DOHH2 (cell line): ENCODE measurements at regions not wholly inside any gene's neighbourhood (a gene's known extent, or its start where the extent isn't known, plus 50 kb on each side); places are given as distances from the start of the nearest gene placed in this dataset.
"Not testable (repeated sequence)": the region's sequence is repeated elsewhere in the genome, so short reads cannot be mapped to it uniquely, and the experiment has no call there.

Experiments used
- H3F3A ChIP-seq: fragments of 200-600 bp; sonication (generic), shearing (Covaris generic); 2 replicates; pipeline ENCODE4 v1.6.0; 2016; ENCODE audit warnings: antibody characterized with exemption, mild to moderate bottlenecking; ENCODE audit not compliant: control insufficient read depth, insufficient read depth
- H3K27ac ChIP-seq: fragments of 200-600 bp; sonication (generic); 2 replicates; pipeline ENCODE4 v1.5.1; 2014; ENCODE audit warnings: low read depth, mild to moderate bottlenecking, low read length, moderate library complexity
- H3K27me3 ChIP-seq: fragments of 200-600 bp; sonication (generic); 2 replicates; pipeline ENCODE4 v1.6.1; 2014; ENCODE audit warnings: mild to moderate bottlenecking, low read length, mixed read lengths; ENCODE audit not compliant: control insufficient read depth
- H3K36me3 ChIP-seq: fragments of 200-600 bp; sonication (generic); 2 replicates; pipeline ENCODE4 v1.6.1; 2014; ENCODE audit warnings: mild to moderate bottlenecking, low read length, moderate library complexity, mixed read lengths; ENCODE audit not compliant: control insufficient read depth
- H3K4me1 ChIP-seq: fragments of 200-600 bp; sonication (generic); 2 replicates; pipeline ENCODE4 v1.6.1; 2014; ENCODE audit warnings: mild to moderate bottlenecking, low read length, mixed read lengths; ENCODE audit not compliant: control insufficient read depth
- H3K4me2 ChIP-seq: fragments of 200-600 bp; sonication (generic); 2 replicates; pipeline ENCODE4 v1.6.0; 2014; ENCODE audit warnings: mild to moderate bottlenecking, low read length, moderate library complexity
- H3K4me3 ChIP-seq: fragments of 200-600 bp; sonication (generic); 2 replicates; pipeline ENCODE4 v1.5.1; 2014; ENCODE audit warnings: mild to moderate bottlenecking, low read length, mixed read lengths
- H3K79me2 ChIP-seq: fragments of 200-600 bp; sonication (generic); 2 replicates; pipeline ENCODE4 v1.6.1; 2014; ENCODE audit warnings: mild to moderate bottlenecking, low read length, mixed read lengths; ENCODE audit not compliant: control insufficient read depth
- H3K9me2 ChIP-seq: fragments of 200-600 bp; sonication (generic); replicated peaks from 2 replicates; pipeline ENCODE4 v1.6.1; 2014; ENCODE audit warnings: mild to moderate bottlenecking, low read length, mixed read lengths; ENCODE audit not compliant: control insufficient read depth
- H3K9me3 ChIP-seq: fragments of 200-600 bp; sonication (generic); 2 replicates; pipeline ENCODE4 v1.6.1; 2014; ENCODE audit warnings: antibody characterized with exemption, low read length, mixed read lengths; ENCODE audit not compliant: control insufficient read depth, insufficient read depth
- H4K20me1 ChIP-seq: fragments of 200-600 bp; sonication (generic); 2 replicates; pipeline ENCODE4 v1.6.0; 2014; ENCODE audit warnings: low read depth, mild to moderate bottlenecking, antibody characterized with exemption, low read length, moderate library complexity; ENCODE audit not compliant: control insufficient read depth, insufficient read depth
- CTCF ChIP-seq: fragments of 200-600 bp; sonication (generic); IDR thresholded peaks from one replicate; pipeline ENCODE4 v1.5.1; 2014; ENCODE audit warnings: antibody characterized with exemption, mild to moderate bottlenecking, low read depth, low read length; ENCODE audit not compliant: poor library complexity, severe bottlenecking
- EZH2phosphoT487 ChIP-seq: fragments of 200-600 bp; sonication (generic); IDR thresholded peaks from 2 replicates; pipeline ENCODE4 v1.6.1; 2017; ENCODE audit warnings: borderline replicate concordance, mild to moderate bottlenecking, antibody characterized with exemption, low read length, moderate library complexity, mixed read lengths

- no peaks in the 10 kb centered on the region for H3K9me2 ChIP-seq
- no peaks in the 10 kb centered on the region for H3K36me3 ChIP-seq
- TF ChIP-seq CTCF (no peak), EZH2phosphoT487 (no peak)
- no peaks in the 10 kb centered on the region for H3K4me1 ChIP-seq
- H3K4me2 ChIP-seq, result no peak overlapping the region
- H3K9me3 ChIP-seq, result no peaks in the 10 kb centered on the region
- no peaks in the 10 kb centered on the region; the same call in 1 of the 2 replicates for H3K27me3 ChIP-seq
- no peaks in the 10 kb centered on the region for H4K20me1 ChIP-seq
- H3K4me3 ChIP-seq, result no peak overlapping the region
- H3K27ac ChIP-seq, result no peak overlapping the region
- H3K79me2 ChIP-seq, result no peaks in the 10 kb centered on the region
- no peaks in the 10 kb centered on the region for H3F3A ChIP-seq
Measured at GRCh38 chr10:61257956-61258496, 195.2 kb downstream of the TMEM26 start.

GRCh38 chr10:61257136-61257535 lies 196.0 kb downstream of the TMEM26 start:
- H3K79me2 ChIP-seq, result no peaks in the 10 kb centered on the region
- no peaks in the 10 kb centered on the region for H3K9me2 ChIP-seq
- no peak overlapping the region for H3K4me3 ChIP-seq
- H3K4me1 ChIP-seq, result no peaks in the 10 kb centered on the region
- H3K4me2 ChIP-seq, result no peak overlapping the region
- no peaks in the 10 kb centered on the region for H3K36me3 ChIP-seq
- no peaks in the 10 kb centered on the region; the same call in 1 of the 2 replicates for H3K27me3 ChIP-seq
- H3K27ac ChIP-seq, result no peak overlapping the region
- H3K9me3 ChIP-seq, result no peaks in the 10 kb centered on the region
- TF ChIP-seq EZH2phosphoT487 (no peak), CTCF (no peak)
- no peaks in the 10 kb centered on the region for H4K20me1 ChIP-seq
- H3F3A ChIP-seq, result no peaks in the 10 kb centered on the region

- not testable (repeated sequence) for H3K4me3 ChIP-seq, H3K79me2 ChIP-seq, H3K4me2 ChIP-seq, H3K9me2 ChIP-seq, H3F3A ChIP-seq, H3K9me3 ChIP-seq, H3K4me1 ChIP-seq, H3K27me3 ChIP-seq, H3K36me3 ChIP-seq, H3K27ac ChIP-seq, H4K20me1 ChIP-seq
Measured at GRCh38 chr10:61252326-61252725, 200.9 kb downstream of the TMEM26 start.

- Histone ChIP-seq H3K36me3 (no peaks in the 10 kb centered on the region), H3K79me2 (no peaks in the 10 kb centered on the region), H3F3A (no peaks in the 10 kb centered on the region), H3K27ac (no peak overlapping the region), H3K9me2 (no peaks in the 10 kb centered on the region), H4K20me1 (no peaks in the 10 kb centered on the region), H3K4me3 (no peak overlapping the region), H3K9me3 (no peaks in the 10 kb centered on the region), H3K27me3 (no peaks in the 10 kb centered on the region), H3K4me2 (no peak overlapping the region), H3K4me1 (no peaks in the 10 kb centered on the region)
- TF ChIP-seq EZH2phosphoT487 (no peak), CTCF (no peak)
Measured at GRCh38 chr10:61251089-61251488, 202.1 kb downstream of the TMEM26 start.
